HG02885 (cell line): ENCODE measurements at regions not wholly inside any gene's neighbourhood (a gene's known extent, or its start where the extent isn't known, plus 50 kb on each side); places are given as distances from the start of the nearest gene placed in this dataset.

ENCODE experiments used
- ATAC-seq: cut with Tn5 transposase; IDR thresholded peaks from one replicate; pipeline ENCODE4 v1.9.1; 2021; ENCODE audit warnings: mild to moderate bottlenecking; ENCODE audit not compliant: unreplicated experiment, poor library complexity

GRCh38 chr20:1811621-1812498, 83.3 kb upstream of the SIRPA start:
- ATAC-seq = no peak

GRCh38 chr20:1810926-1811620, 84.1 kb upstream of the SIRPA start:
- ATAC-seq = no peak

GRCh38 chr20:1810572-1810925, 84.7 kb upstream of the SIRPA start:
- no peak for ATAC-seq

- ATAC-seq = no peak
These were observed 85.3 kb upstream of the SIRPA start for GRCh38 chr20:1809611-1810510.

GRCh38 chr20:1809131-1809572, 86.1 kb upstream of the SIRPA start:
- ATAC-seq = no peak

GRCh38 chr20:1808101-1808500, 87.1 kb upstream of the SIRPA start:
- ATAC-seq = no peak

GRCh38 chr20:1807394-1807793, 87.8 kb upstream of the SIRPA start:
- no peak for ATAC-seq

- no peak for ATAC-seq
These were observed 88.8 kb upstream of the SIRPA start for GRCh38 chr20:1806456-1806855.

GRCh38 chr20:1805816-1806215, 89.4 kb upstream of the SIRPA start:
- ATAC-seq = no peak

GRCh38 chr20:1805161-1805581, 90.0 kb upstream of the SIRPA start:
- no peak for ATAC-seq

- ATAC-seq = no peak
These were observed 90.7 kb upstream of the SIRPA start for GRCh38 chr20:1804554-1804956.

GRCh38 chr20:1803932-1804501, 91.2 kb upstream of the SIRPA start:
- ATAC-seq = no peak

- peak; percentile 63 for ATAC-seq
These were observed 91.9 kb upstream of the SIRPA start for GRCh38 chr20:1803061-1803931.

- peak; percentile 50 for ATAC-seq
These were observed 92.7 kb upstream of the SIRPA start for GRCh38 chr20:1802385-1803060.

- ATAC-seq = no peak
These were observed 93.3 kb upstream of the SIRPA start for GRCh38 chr20:1801929-1802306.

GRCh38 chr20:1801225-1801928, 93.8 kb upstream of the SIRPA start:
- no peak for ATAC-seq

- ATAC-seq = no peak
These were observed 94.4 kb upstream of the SIRPA start for GRCh38 chr20:1800777-1801176.

GRCh38 chr20:1800180-1800579, 95.0 kb upstream of the SIRPA start:
- no peak for ATAC-seq
